HG02885 (cell line): ENCODE measurements at regions not wholly inside any gene's neighbourhood (a gene's known extent, or its start where the extent isn't known, plus 50 kb on each side); places are given as distances from the start of the nearest gene placed in this dataset.

Source experiments
- ATAC-seq: cut with Tn5 transposase; IDR thresholded peaks from one replicate; pipeline ENCODE4 v1.9.1; 2021; ENCODE audit warnings: mild to moderate bottlenecking; ENCODE audit not compliant: unreplicated experiment, poor library complexity

GRCh38 chr17:77437747-77438146 is 297.0 kb downstream of the SEC14L1 start:
- no peak for ATAC-seq

GRCh38 chr17:77438241-77439188 is 297.7 kb downstream of the SEC14L1 start:
- no peak for ATAC-seq

- no peak for ATAC-seq
Measured at GRCh38 chr17:77439189-77440018, 298.6 kb downstream of the SEC14L1 start.

GRCh38 chr17:77440560-77440981 is 299.8 kb downstream of the SEC14L1 start:
- ATAC-seq, result no peak

GRCh38 chr17:77441130-77441920 is 300.6 kb downstream of the SEC14L1 start:
- ATAC-seq, result peak; percentile 43

GRCh38 chr17:77441940-77442339 is 301.2 kb downstream of the SEC14L1 start:
- no peak for ATAC-seq

GRCh38 chr17:77442976-77443747 is 302.4 kb downstream of the SEC14L1 start:
- no peak for ATAC-seq

- no peak for ATAC-seq
Measured at GRCh38 chr17:77443748-77444260, 303.0 kb downstream of the SEC14L1 start.

GRCh38 chr17:77444628-77444983 is 303.8 kb downstream of the SEC14L1 start:
- ATAC-seq, result no peak

- peak; percentile 49 for ATAC-seq
Measured at GRCh38 chr17:77444984-77445759, 304.4 kb downstream of the SEC14L1 start.

- ATAC-seq, result peak; percentile 35
Measured at GRCh38 chr17:77445760-77446532, 305.2 kb downstream of the SEC14L1 start.

GRCh38 chr17:77446940-77447634 is 306.3 kb downstream of the SEC14L1 start:
- no peak for ATAC-seq

- no peak for ATAC-seq
Measured at GRCh38 chr17:77449373-77449907, 308.7 kb downstream of the SEC14L1 start.

- ATAC-seq, result no peak
Measured at GRCh38 chr17:77449908-77450741, 309.4 kb downstream of the SEC14L1 start.

GRCh38 chr17:77450742-77451244 is 310.0 kb downstream of the SEC14L1 start:
- no peak for ATAC-seq
